GM21576 (cell line): ENCODE measurements at regions not wholly inside any gene's neighbourhood (a gene's known extent, or its start where the extent isn't known, plus 50 kb on each side); places are given as distances from the start of the nearest gene placed in this dataset.

ENCODE experiments used
- ATAC-seq: cut with Tn5 transposase; IDR thresholded peaks from one replicate; pipeline ENCODE4 v1.9.1; 2021; ENCODE audit warnings: mild to moderate bottlenecking, moderate library complexity; ENCODE audit not compliant: unreplicated experiment

GRCh38 chr5:147036691-147037245, 158.2 kb upstream of the PPP2R2B start:
- no peak for ATAC-seq

GRCh38 chr5:147037515-147038205, 159.1 kb upstream of the PPP2R2B start:
- ATAC-seq = no peak

GRCh38 chr5:147040856-147041255, 162.3 kb upstream of the PPP2R2B start:
- no peak for ATAC-seq

GRCh38 chr5:147044572-147045273, 166.2 kb upstream of the PPP2R2B start:
- ATAC-seq = no peak

- ATAC-seq = no peak
Observed at GRCh38 chr5:147045290-147045689, 166.7 kb upstream of the PPP2R2B start.

GRCh38 chr5:147046281-147046680, 167.7 kb upstream of the PPP2R2B start:
- ATAC-seq = no peak

- no peak for ATAC-seq
Observed at GRCh38 chr5:147046894-147047293, 168.3 kb upstream of the PPP2R2B start.

- no peak for ATAC-seq
Observed at GRCh38 chr5:147049764-147050163, 171.2 kb upstream of the PPP2R2B start.

GRCh38 chr5:147050172-147050571, 171.6 kb upstream of the PPP2R2B start:
- ATAC-seq = no peak

GRCh38 chr5:147051193-147051592, 172.6 kb upstream of the PPP2R2B start:
- no peak for ATAC-seq

- no peak for ATAC-seq
Observed at GRCh38 chr5:147052519-147052918, 174.0 kb upstream of the PPP2R2B start.

GRCh38 chr5:147055089-147055826, 176.7 kb upstream of the PPP2R2B start:
- ATAC-seq = no peak

- ATAC-seq = no peak
Observed at GRCh38 chr5:147055850-147056566, 177.5 kb upstream of the PPP2R2B start.

- no peak for ATAC-seq
Observed at GRCh38 chr5:147057051-147057450, 177.8 kb upstream of the STK32A start.

- no peak for ATAC-seq
Observed at GRCh38 chr5:147061431-147061830, 173.4 kb upstream of the STK32A start.

GRCh38 chr5:147062427-147062826, 172.4 kb upstream of the STK32A start:
- no peak for ATAC-seq

- ATAC-seq = no peak
Observed at GRCh38 chr5:147063943-147064342, 170.9 kb upstream of the STK32A start.

GRCh38 chr5:147065071-147065470, 169.8 kb upstream of the STK32A start:
- peak; percentile 78 for ATAC-seq

- no peak for ATAC-seq
Observed at GRCh38 chr5:147068998-147069397, 165.8 kb upstream of the STK32A start.

GRCh38 chr5:147072622-147073021, 162.2 kb upstream of the STK32A start:
- ATAC-seq = no peak

GRCh38 chr5:147073098-147073497, 161.7 kb upstream of the STK32A start:
- ATAC-seq = no peak
